ENCODE measurements at regions not wholly inside any gene's neighbourhood (a gene's known extent, or its start where the extent isn't known, plus 50 kb on each side); places are given as distances from the start of the nearest gene placed in this dataset.

GRCh38 chr15:69902414-69903062 is 195.2 kb downstream of the TLE3 start:
- Histone ChIP-seq H3K27me3 (ENCODE audit: insufficient read depth, low read length) (no peaks in the 10 kb centered on the region), H3K36me3 (ENCODE audit: insufficient read depth, low read length) (no peaks in the 10 kb centered on the region), H3K9me2 (ENCODE audit: low read depth, low read length) (no peaks in the 10 kb centered on the region), H3K4me1 (ENCODE audit: insufficient read depth, low read length, severe bottlenecking) (peaks cover 19% of the 10 kb centered on the region), H2AFZ (ENCODE audit: low read length) (no peak overlapping the region), H3K9me3 (ENCODE audit: low read length) (no peaks in the 10 kb centered on the region), H3K9ac (ENCODE audit: low read length) (no peak overlapping the region; the same call in 1 of the 2 replicates), H3K79me2 (ENCODE audit: insufficient read depth, low read length) (no peaks in the 10 kb centered on the region), H4K20me1 (ENCODE audit: insufficient read depth, low read length) (no peaks in the 10 kb centered on the region), H3K4me2 (ENCODE audit: low read length) (no peak overlapping the region), H3F3A (ENCODE audit: insufficient read depth, low read length) (no peaks in the 10 kb centered on the region), H3K4me3 (ENCODE audit: low read depth, low read length, poor library complexity, severe bottlenecking) (no peak overlapping the region), H3K27ac (ENCODE audit: low read depth, low read length, poor library complexity, severe bottlenecking) (no peak overlapping the region)
- TF ChIP-seq EZH2 (IDR thresholded peaks at IDR 0.05; ENCODE audit: borderline replicate concordance, low read length) (no peak), CTCF (IDR thresholded peaks at IDR 0.05; ENCODE audit: low read length) (no peak)

DNA sequence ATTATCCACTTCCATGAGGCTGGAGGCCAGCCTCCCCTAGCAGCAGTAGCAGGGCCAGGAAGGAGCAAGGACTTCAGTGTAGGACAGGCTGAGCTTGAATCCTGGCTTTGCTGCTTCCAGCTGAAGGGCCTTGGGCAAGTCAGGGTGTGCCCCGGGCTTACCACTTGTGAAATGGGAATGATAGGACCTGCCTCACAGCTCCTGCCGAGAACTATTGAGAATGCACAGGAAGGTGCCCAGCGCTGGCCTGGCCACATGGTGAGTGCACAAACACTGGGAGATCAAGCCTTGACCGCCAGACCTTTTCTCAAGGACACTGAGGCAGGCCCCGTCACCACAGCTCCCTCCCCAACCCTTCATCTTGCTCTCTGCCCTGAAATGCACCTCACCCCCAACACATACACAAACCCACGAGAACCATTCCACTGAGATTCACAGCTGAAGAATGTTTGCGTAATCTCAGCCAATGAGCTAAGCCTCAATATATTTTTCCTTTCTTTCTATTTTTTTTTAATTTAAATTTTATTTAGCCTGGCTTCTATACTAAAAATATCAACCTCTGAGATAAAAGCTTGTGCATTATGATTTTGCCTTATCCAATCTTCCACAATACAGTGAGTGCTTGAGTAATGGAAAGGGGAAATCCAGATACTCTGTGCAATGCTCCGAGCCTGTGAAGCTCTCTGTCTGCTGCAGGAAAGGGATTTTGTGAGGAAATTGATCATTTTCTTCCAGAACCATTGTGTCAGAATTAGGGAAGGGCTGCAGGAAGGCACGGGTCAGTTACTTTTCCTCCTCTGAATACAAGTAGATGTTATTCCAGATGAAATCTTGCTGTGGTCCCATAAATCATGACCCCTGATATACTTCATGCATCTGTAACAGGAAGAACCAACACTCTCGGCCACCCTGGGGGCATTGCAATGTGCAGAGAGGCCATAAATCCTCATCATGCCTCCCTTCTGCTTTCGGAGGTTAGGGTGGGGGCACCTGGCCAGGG is 193.9 kb downstream of the TLE3 start:
- H2AFZ ChIP-seq (ENCODE audit: low read length) = no peak overlapping the region
- H3K4me3 ChIP-seq (ENCODE audit: low read depth, low read length, poor library complexity, severe bottlenecking) = no peak overlapping the region
- H3K4me2 ChIP-seq (ENCODE audit: low read length) = no peak overlapping the region
- H3K4me1 ChIP-seq (ENCODE audit: insufficient read depth, low read length, severe bottlenecking) = peaks cover 19% of the 10 kb centered on the region
- TF ChIP-seq CTCF (IDR thresholded peaks at IDR 0.05; ENCODE audit: low read length) (no peak), EZH2 (IDR thresholded peaks at IDR 0.05; ENCODE audit: borderline replicate concordance, low read length) (no peak)
- H4K20me1 ChIP-seq (ENCODE audit: insufficient read depth, low read length) = no peaks in the 10 kb centered on the region
- H3K27me3 ChIP-seq (ENCODE audit: insufficient read depth, low read length) = no peaks in the 10 kb centered on the region
- H3K36me3 ChIP-seq (ENCODE audit: insufficient read depth, low read length) = no peaks in the 10 kb centered on the region
- H3K9me2 ChIP-seq (ENCODE audit: low read depth, low read length) = no peaks in the 10 kb centered on the region
- no peak overlapping the region for H3K27ac ChIP-seq (ENCODE audit: low read depth, low read length, poor library complexity, severe bottlenecking)
- H3K9ac ChIP-seq (ENCODE audit: low read length) = no peak overlapping the region
- no peaks in the 10 kb centered on the region for H3K9me3 ChIP-seq (ENCODE audit: low read length)
- no peaks in the 10 kb centered on the region for H3K79me2 ChIP-seq (ENCODE audit: insufficient read depth, low read length)
- H3F3A ChIP-seq (ENCODE audit: insufficient read depth, low read length) = no peaks in the 10 kb centered on the region

GRCh38 chr15:69906256-69907185 is 191.2 kb downstream of the TLE3 start:
- Histone ChIP-seq H3K4me2 (ENCODE audit: low read length) (no peak overlapping the region), H2AFZ (ENCODE audit: low read length) (no peak overlapping the region), H4K20me1 (ENCODE audit: insufficient read depth, low read length) (no peaks in the 10 kb centered on the region), H3K4me1 (ENCODE audit: insufficient read depth, low read length, severe bottlenecking) (peaks cover 36% of the 10 kb centered on the region), H3K4me3 (ENCODE audit: low read depth, low read length, poor library complexity, severe bottlenecking) (no peak overlapping the region), H3K9me3 (ENCODE audit: low read length) (no peaks in the 10 kb centered on the region), H3K79me2 (ENCODE audit: insufficient read depth, low read length) (no peaks in the 10 kb centered on the region), H3K9ac (ENCODE audit: low read length) (no peak overlapping the region), H3K27me3 (ENCODE audit: insufficient read depth, low read length) (no peaks in the 10 kb centered on the region), H3K9me2 (ENCODE audit: low read depth, low read length) (no peaks in the 10 kb centered on the region), H3F3A (ENCODE audit: insufficient read depth, low read length) (no peaks in the 10 kb centered on the region), H3K36me3 (ENCODE audit: insufficient read depth, low read length) (no peaks in the 10 kb centered on the region; the same call in 1 of the 2 replicates), H3K27ac (ENCODE audit: low read depth, low read length, poor library complexity, severe bottlenecking) (peak overlapping the region; percentile 9)
- TF ChIP-seq EZH2 (IDR thresholded peaks at IDR 0.05; ENCODE audit: borderline replicate concordance, low read length) (no peak), CTCF (IDR thresholded peaks at IDR 0.05; ENCODE audit: low read length) (no peak)
